OCI-LY7 (cell line): ENCODE measurements at regions not wholly inside any gene's neighbourhood (a gene's known extent, or its start where the extent isn't known, plus 50 kb on each side); places are given as distances from the start of the nearest gene placed in this dataset.

Experiments used
- BruUV-seq: library from RNA; stranded (reverse); fragments of 400-500 nt; replicated peaks from 2 replicates; lab custom pipeline; 2021; lab: Mats Ljungman, UMichigan
- CTCF ChIA-PET: fragments of 300-600 bp; sonication (Branson Sonifier 250); formaldehyde crosslinking; loops from one replicate; lab custom pipeline; 2022; ENCODE audit warnings: antibody characterized with exemption; ENCODE audit not compliant: unreplicated experiment; lab: Charles Lee
- POLR2A ChIA-PET: fragments of 300-600 bp; sonication (Branson Sonifier 250); formaldehyde crosslinking; loops from one replicate; lab custom pipeline; 2022; ENCODE audit warnings: antibody characterized with exemption; lab: Charles Lee
- DNase-seq: peaks from one replicate; pipeline ENCODE4 v3.0.0-alpha.2; 2015; ENCODE audit warnings: low spot score
- H2AFZ ChIP-seq: fragments of 200-600 bp; sonication (generic), shearing (Covaris generic); 2 replicates; pipeline ENCODE4 v1.6.1; 2014; ENCODE audit warnings: mild to moderate bottlenecking, antibody characterized with exemption, low read length, moderate library complexity
- H3K27ac ChIP-seq: fragments of 200-600 bp; sonication (generic); 2 replicates; pipeline ENCODE4 v1.5.1; 2014; ENCODE audit warnings: mixed run types, low read depth, mild to moderate bottlenecking, moderate library complexity, low read length, inconsistent platforms; ENCODE audit not compliant: poor library complexity, severe bottlenecking
- H3K36me3 ChIP-seq: fragments of 200-600 bp; sonication (generic); 2 replicates; pipeline ENCODE4 v1.6.1; 2014; ENCODE audit warnings: mild to moderate bottlenecking, antibody characterized with exemption, low read length, moderate library complexity, mixed read lengths; ENCODE audit not compliant: insufficient read depth
- H3K4me1 ChIP-seq: fragments of 200-600 bp; sonication (generic); 2 replicates; pipeline ENCODE4 v1.5.1; 2014; ENCODE audit warnings: mild to moderate bottlenecking, low read length; ENCODE audit not compliant: insufficient read depth, poor library complexity, severe bottlenecking
- H3K4me2 ChIP-seq: fragments of 200-600 bp; sonication (generic); 2 replicates; pipeline ENCODE4 v1.6.1; 2014; ENCODE audit warnings: mild to moderate bottlenecking, low read length
- H3K4me3 ChIP-seq: fragments of 200-600 bp; sonication (generic); 2 replicates; pipeline ENCODE4 v1.5.1; 2014; ENCODE audit warnings: mild to moderate bottlenecking, low read depth, low read length; ENCODE audit not compliant: poor library complexity, severe bottlenecking
- H3K79me2 ChIP-seq: fragments of 200-600 bp; sonication (generic); 2 replicates; pipeline ENCODE4 v1.6.1; 2016; ENCODE audit warnings: low read depth, mild to moderate bottlenecking, low read length, moderate library complexity, mixed read lengths; ENCODE audit not compliant: insufficient read depth
- H3K9me2 ChIP-seq: fragments of 200-600 bp; sonication (generic); 2 replicates; pipeline ENCODE4 v1.6.1; 2016; ENCODE audit warnings: mild to moderate bottlenecking, low read length, mixed read lengths; ENCODE audit not compliant: insufficient read depth
- H3K9me3 ChIP-seq: fragments of 200-600 bp; sonication (generic); 2 replicates; pipeline ENCODE4 v1.6.1; 2014; ENCODE audit warnings: mild to moderate bottlenecking, mixed run types, low read length, mixed read lengths
- H4K20me1 ChIP-seq: fragments of 200-600 bp; sonication (generic); 2 replicates; pipeline ENCODE4 v1.6.1; 2014; ENCODE audit warnings: mild to moderate bottlenecking, antibody characterized with exemption, low read length, moderate library complexity, mixed read lengths; ENCODE audit not compliant: insufficient read depth
- CTCF ChIP-seq: fragments of 200-600 bp; sonication (generic); conservative IDR thresholded peaks from 2 replicates; pipeline ENCODE4 v1.5.1; 2014; ENCODE audit warnings: mild to moderate bottlenecking, antibody characterized with exemption, low read length, moderate library complexity, mixed read lengths
- EZH2phosphoT487 ChIP-seq: fragments of 200-600 bp; sonication (generic); IDR thresholded peaks from 2 replicates; pipeline ENCODE4 v1.6.1; 2018; ENCODE audit warnings: low read depth, borderline replicate concordance, mild to moderate bottlenecking, mixed run types, antibody characterized with exemption, low read length, moderate library complexity, mixed read lengths
- intact Hi-C: fragments of 100-400 bp; cut with micrococcal nuclease; formaldehyde crosslinking; loops from one replicate; pipeline ENCODE4 v1.10.0; 2022; ENCODE audit not compliant: unreplicated experiment

DNA sequence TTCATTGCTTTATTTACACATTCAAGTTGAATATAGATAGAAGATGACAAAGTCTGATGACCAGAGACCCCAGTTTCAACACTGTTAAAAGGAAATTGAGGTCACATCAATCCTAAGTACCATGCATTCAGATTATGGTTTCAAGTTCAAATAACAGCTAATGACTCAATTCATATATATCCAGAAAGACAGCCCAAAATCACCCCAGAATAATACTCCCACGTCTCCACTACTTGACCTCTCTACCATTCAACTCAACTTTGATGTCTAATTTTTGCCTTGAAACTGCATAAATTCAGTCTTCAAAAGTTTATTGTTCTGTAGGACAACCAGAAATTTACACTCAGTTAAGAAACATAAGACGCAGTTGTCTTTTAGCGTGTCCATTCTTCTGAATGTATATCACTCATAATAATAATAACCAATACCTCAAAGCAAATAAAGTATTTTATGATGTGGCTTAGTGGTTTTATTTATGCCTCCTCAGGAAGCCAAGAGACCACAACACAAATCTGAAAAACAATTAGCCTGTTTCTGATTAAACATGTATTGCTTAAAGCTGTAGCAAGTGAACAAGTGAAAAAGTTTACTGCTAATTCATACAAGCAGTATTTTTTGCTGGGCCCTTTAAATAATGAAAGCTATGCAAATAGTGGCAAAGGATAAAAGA, 569.0 kb downstream of the LTN1 start:
- no peaks in the 10 kb centered on the region for H3K9me3 ChIP-seq
- H3K9me2 ChIP-seq, result no peaks in the 10 kb centered on the region
- H4K20me1 ChIP-seq, result no peaks in the 10 kb centered on the region
- H3K4me1 ChIP-seq, result no peaks in the 10 kb centered on the region
- no peaks in the 10 kb centered on the region for H3K79me2 ChIP-seq
- intact Hi-C loops, result no loop called here
- ChIA-PET CTCF (no interaction called here), POLR2A (interaction anchor here (0.7 to 1.3 kb wide), 2 partner anchors 10 to 21 kb away, joined by 4 read pairs; no protein-coding TSS in a partner anchor)
- no peaks in the 10 kb centered on the region for H3K36me3 ChIP-seq
- H3K4me3 ChIP-seq, result no peak overlapping the region
- no peak overlapping the region for H3K27ac ChIP-seq
- TF ChIP-seq EZH2phosphoT487, result no peak
- no peak for TF ChIP-seq CTCF
- no TSS peak for BruUV-seq
- DNase-seq, result no peak
- H2AFZ ChIP-seq, result no peak overlapping the region
- no peak overlapping the region for H3K4me2 ChIP-seq

GRCh38 chr21:28421716-28422524, 570.8 kb downstream of the LTN1 start:
- intact Hi-C loops, result no loop called here
- Histone ChIP-seq H4K20me1 (no peaks in the 10 kb centered on the region), H3K36me3 (no peaks in the 10 kb centered on the region), H3K4me2 (no peak overlapping the region), H2AFZ (no peak overlapping the region), H3K4me3 (no peak overlapping the region), H3K79me2 (no peaks in the 10 kb centered on the region), H3K9me3 (no peaks in the 10 kb centered on the region), H3K4me1 (no peaks in the 10 kb centered on the region), H3K9me2 (no peaks in the 10 kb centered on the region), H3K27ac (no peak overlapping the region)
- BruUV-seq, result no TSS peak
- POLR2A ChIA-PET, result no interaction called here
- TF ChIP-seq EZH2phosphoT487 (no peak), CTCF (no peak)
- CTCF ChIA-PET, result no interaction called here
- no peak for DNase-seq

- no peaks in the 10 kb centered on the region for H3K9me3 ChIP-seq
- H3K9me2 ChIP-seq, result no peaks in the 10 kb centered on the region
- no peak for TF ChIP-seq EZH2phosphoT487
- TF ChIP-seq CTCF, result no peak
- no peak overlapping the region for H3K4me3 ChIP-seq
- H3K4me1 ChIP-seq, result no peaks in the 10 kb centered on the region
- H3K79me2 ChIP-seq, result no peaks in the 10 kb centered on the region
- BruUV-seq, result no TSS peak
- H3K4me2 ChIP-seq, result no peak overlapping the region
- intact Hi-C loops, result no loop called here
- H3K27ac ChIP-seq, result no peak overlapping the region
- POLR2A ChIA-PET, result no interaction called here
- H4K20me1 ChIP-seq, result no peaks in the 10 kb centered on the region
- no peak for DNase-seq
- no peak overlapping the region for H2AFZ ChIP-seq
- CTCF ChIA-PET, result no interaction called here
- no peaks in the 10 kb centered on the region for H3K36me3 ChIP-seq
These were observed 572.9 kb downstream of the LTN1 start for GRCh38 chr21:28419811-28420210.
